HG02642 (cell line): ENCODE measurements at regions not wholly inside any gene's neighbourhood (a gene's known extent, or its start where the extent isn't known, plus 50 kb on each side); places are given as distances from the start of the nearest gene placed in this dataset.

Experiments
- ATAC-seq: cut with Tn5 transposase; IDR thresholded peaks from one replicate; pipeline ENCODE4 v1.9.1; 2021; ENCODE audit warnings: mild to moderate bottlenecking; ENCODE audit not compliant: unreplicated experiment, poor library complexity

- no peak for ATAC-seq
Observed at GRCh38 chr10:125515571-125515970, 167.4 kb downstream of the TEX36 start.

GRCh38 chr10:125514206-125515162 is 168.5 kb downstream of the TEX36 start:
- ATAC-seq: no peak

GRCh38 chr10:125513429-125514182 is 169.4 kb downstream of the TEX36 start:
- ATAC-seq: no peak

GRCh38 chr10:125510998-125511397 is 172.0 kb downstream of the TEX36 start:
- ATAC-seq: no peak

- ATAC-seq: no peak
Observed at GRCh38 chr10:125505648-125506047, 177.3 kb downstream of the TEX36 start.

GRCh38 chr10:125502276-125502675 is 180.7 kb downstream of the TEX36 start:
- no peak for ATAC-seq

- no peak for ATAC-seq
Observed at GRCh38 chr10:125495386-125495785, 187.6 kb downstream of the TEX36 start.

- no peak for ATAC-seq
Observed at GRCh38 chr10:125494651-125495239, 188.2 kb downstream of the TEX36 start.

- no peak for ATAC-seq
Observed at GRCh38 chr10:125491381-125491780, 191.6 kb downstream of the TEX36 start.

- no peak for ATAC-seq
Observed at GRCh38 chr10:125489731-125490130, 193.2 kb downstream of the TEX36 start.

- ATAC-seq: no peak
Observed at GRCh38 chr10:125485665-125486064, 197.3 kb downstream of the TEX36 start.

GRCh38 chr10:125484035-125484732 is 198.8 kb downstream of the TEX36 start:
- ATAC-seq: no peak

- ATAC-seq: no peak
Observed at GRCh38 chr10:125482637-125483036, 200.3 kb downstream of the TEX36 start.

GRCh38 chr10:125482108-125482507 is 200.9 kb downstream of the TEX36 start:
- ATAC-seq: no peak

GRCh38 chr10:125479059-125479458 is 203.9 kb downstream of the TEX36 start:
- no peak for ATAC-seq

- no peak for ATAC-seq
Observed at GRCh38 chr10:125475815-125476214, 207.1 kb downstream of the TEX36 start.

GRCh38 chr10:125473143-125473793 is 209.7 kb downstream of the TEX36 start:
- no peak for ATAC-seq

GRCh38 chr10:125472010-125472607 is 210.9 kb downstream of the TEX36 start:
- no peak for ATAC-seq

- no peak for ATAC-seq
Observed at GRCh38 chr10:125468278-125468677, 214.7 kb downstream of the TEX36 start.
